MCF 10A (cell line): ENCODE measurements at regions not wholly inside any gene's neighbourhood (a gene's known extent, or its start where the extent isn't known, plus 50 kb on each side); places are given as distances from the start of the nearest gene placed in this dataset.

Experiments used
- BruUV-seq: library from RNA; stranded (reverse); fragments of 400-500 nt; replicated peaks from 2 replicates; lab custom pipeline; 2021; lab: Mats Ljungman, UMichigan
- CTCF ChIA-PET: fragments of 300-600 bp; sonication (Branson Sonifier 250); formaldehyde crosslinking; extraction: SDS; loops from one replicate; lab custom pipeline; 2021; ENCODE audit warnings: antibody characterized with exemption, inconsistent platforms; lab: Yijun Ruan, JAX
- POLR2A ChIA-PET: fragments of 300-600, 350-650 bp; sonication (Branson Sonifier 250); formaldehyde crosslinking; extraction: SDS; loops from one replicate; lab custom pipeline; 2020; ENCODE audit warnings: antibody characterized with exemption, inconsistent platforms; lab: Yijun Ruan, JAX
- DNase-seq: peaks from one replicate; pipeline ENCODE4 v3.0.0-alpha.2; 2018; ENCODE audit not compliant: unreplicated experiment
- H3K27ac Mint-ChIP-seq: one replicate; pipeline ENCODE4 v1.8.0; 2022; ENCODE audit warnings: mild to moderate bottlenecking, low read depth, mixed read lengths; ENCODE audit not compliant: unreplicated experiment
- H3K27me3 Mint-ChIP-seq: one replicate; pipeline ENCODE4 v1.8.0; 2022; ENCODE audit warnings: mixed read lengths; ENCODE audit not compliant: insufficient read depth, unreplicated experiment
- H3K36me3 Mint-ChIP-seq: one replicate; pipeline ENCODE4 v1.8.0; 2022; ENCODE audit warnings: mild to moderate bottlenecking, moderate library complexity, mixed read lengths; ENCODE audit not compliant: insufficient read depth, unreplicated experiment
- H3K4me1 Mint-ChIP-seq: one replicate; pipeline ENCODE4 v1.8.0; 2022; ENCODE audit warnings: mixed read lengths; ENCODE audit not compliant: insufficient read depth, unreplicated experiment
- H3K4me3 Mint-ChIP-seq: one replicate; pipeline ENCODE4 v1.8.0; 2022; ENCODE audit warnings: mild to moderate bottlenecking, moderate library complexity, mixed read lengths; ENCODE audit not compliant: unreplicated experiment
- H3K9me3 Mint-ChIP-seq: one replicate; pipeline ENCODE4 v1.8.0; 2022; ENCODE audit warnings: mixed read lengths; ENCODE audit not compliant: unreplicated experiment
- CTCF ChIP-seq: fragments of 200-600 bp; IDR thresholded peaks from one replicate; pipeline ENCODE4 v1.8.0; 2022; ENCODE audit warnings: antibody characterized with exemption, mild to moderate bottlenecking; ENCODE audit not compliant: unreplicated experiment
- intact Hi-C: fragments of 100-400 bp; cut with micrococcal nuclease; formaldehyde crosslinking; loops from 2 replicates; pipeline ENCODE4 v1.14.1; 2022

GRCh38 chr4:14091531-14091930 is 464.0 kb upstream of the BOD1L1 start:
- ChIA-PET POLR2A (no interaction called here), CTCF (no interaction called here)
- no peak overlapping the region for H3K4me3 Mint-ChIP-seq
- intact Hi-C loops = no loop called here
- no peak overlapping the region for H3K27ac Mint-ChIP-seq
- TF ChIP-seq CTCF = no peak
- H3K4me1 Mint-ChIP-seq = peaks cover 7% of the 10 kb centered on the region
- H3K27me3 Mint-ChIP-seq = no peaks in the 10 kb centered on the region
- DNase-seq = no peak
- H3K9me3 Mint-ChIP-seq = no peaks in the 10 kb centered on the region
- H3K36me3 Mint-ChIP-seq = no peaks in the 10 kb centered on the region
- BruUV-seq = no TSS peak

GRCh38 chr4:14091966-14092365 is 464.4 kb upstream of the BOD1L1 start:
- ChIA-PET CTCF (no interaction called here), POLR2A (no interaction called here)
- no TSS peak for BruUV-seq
- intact Hi-C loops = no loop called here
- Mint-ChIP-seq H3K27me3 (no peaks in the 10 kb centered on the region), H3K36me3 (no peaks in the 10 kb centered on the region), H3K27ac (no peak overlapping the region), H3K9me3 (no peaks in the 10 kb centered on the region), H3K4me3 (no peak overlapping the region), H3K4me1 (peaks cover 7% of the 10 kb centered on the region)
- no peak for TF ChIP-seq CTCF
- DNase-seq = no peak

GRCh38 chr4:14092741-14093140 is 465.2 kb upstream of the BOD1L1 start:
- peaks cover 7% of the 10 kb centered on the region for H3K4me1 Mint-ChIP-seq
- no TSS peak for BruUV-seq
- H3K27me3 Mint-ChIP-seq = no peaks in the 10 kb centered on the region
- peak; percentile 3 for DNase-seq
- no peak overlapping the region for H3K27ac Mint-ChIP-seq
- no peaks in the 10 kb centered on the region for H3K36me3 Mint-ChIP-seq
- TF ChIP-seq CTCF = no peak
- ChIA-PET POLR2A (no interaction called here), CTCF (no interaction called here)
- no peak overlapping the region for H3K4me3 Mint-ChIP-seq
- intact Hi-C loops = no loop called here
- H3K9me3 Mint-ChIP-seq = no peaks in the 10 kb centered on the region

GRCh38 chr4:14095831-14096230 is 468.3 kb upstream of the BOD1L1 start:
- no peaks in the 10 kb centered on the region for H3K27me3 Mint-ChIP-seq
- POLR2A ChIA-PET = no interaction called here
- BruUV-seq = no TSS peak
- H3K27ac Mint-ChIP-seq = no peak overlapping the region
- peaks cover 7% of the 10 kb centered on the region for H3K4me1 Mint-ChIP-seq
- no peak for TF ChIP-seq CTCF
- no peak for DNase-seq
- H3K36me3 Mint-ChIP-seq = no peaks in the 10 kb centered on the region
- CTCF ChIA-PET = no interaction called here
- H3K9me3 Mint-ChIP-seq = no peaks in the 10 kb centered on the region
- no peak overlapping the region for H3K4me3 Mint-ChIP-seq
- intact Hi-C loops = no loop called here
